Activated CD4-positive, alpha-beta T cell treated with anti-CD3 and anti-CD28 coated beads for 36 hours (primary cell): ENCODE measurements at regions not wholly inside any gene's neighbourhood (a gene's known extent, or its start where the extent isn't known, plus 50 kb on each side); places are given as distances from the start of the nearest gene placed in this dataset.
"Not testable (repeated sequence)": the region's sequence is repeated elsewhere in the genome, so short reads cannot be mapped to it uniquely, and the experiment has no call there.

ENCODE experiments used
- ATAC-seq: fragments of 200-7000 bp; cut with Tn5 transposase; one replicate; pipeline ENCODE4 v1.10.0; 2021; ENCODE audit warnings: mild to moderate bottlenecking, moderate library complexity
- CTCF ChIA-PET: fragments of 350-600 bp; sonication (Branson Sonifier 250); formaldehyde crosslinking; loops from one replicate; lab custom pipeline; 2021; ENCODE audit warnings: antibody characterized with exemption; lab: Charles Lee
- POLR2A ChIA-PET: fragments of 350-600 bp; sonication (Branson Sonifier 250); formaldehyde crosslinking; loops from one replicate; lab custom pipeline; 2021; ENCODE audit warnings: antibody characterized with exemption, inconsistent platforms; lab: Charles Lee
- DNase-seq: peaks from one replicate; pipeline ENCODE4 v3.0.0-alpha.2; 2020
- H3K27ac Mint-ChIP-seq: one replicate; pipeline ENCODE4 v1.8.0; 2021; ENCODE audit warnings: mixed read lengths
- H3K27me3 Mint-ChIP-seq: one replicate; pipeline ENCODE4 v1.8.0; 2021; ENCODE audit warnings: mixed read lengths
- H3K36me3 Mint-ChIP-seq: one replicate; pipeline ENCODE4 v1.8.0; 2021; ENCODE audit warnings: low read depth, mixed read lengths
- H3K4me1 Mint-ChIP-seq: one replicate; pipeline ENCODE4 v1.8.0; 2021; ENCODE audit warnings: mixed read lengths
- H3K4me3 Mint-ChIP-seq: one replicate; pipeline ENCODE4 v1.8.0; 2021; ENCODE audit warnings: mild to moderate bottlenecking, moderate library complexity, mixed read lengths
- H3K9me3 Mint-ChIP-seq: one replicate; pipeline ENCODE4 v1.8.0; 2021; ENCODE audit warnings: low read depth, mixed read lengths
- intact Hi-C, 2 experiments: fragments of 100-400 bp; cut with DNase I in 1 of 2; cut with micrococcal nuclease in 1 of 2; formaldehyde crosslinking; loops; one replicate each; pipeline versions ENCODE4 v1.14.2 to v1.15.1; 2022 to 2024; cut with DNase I, micrococcal nuclease

- intact Hi-C loops: no loop called here
- DNase-seq: no peak
- ChIA-PET CTCF (interaction anchor here (1.5 kb wide), 1 partner anchor 10 kb away, joined by 4 read pairs; no protein-coding TSS in a partner anchor), POLR2A (no interaction called here)
- no peak overlapping the region for H3K4me3 Mint-ChIP-seq
- no peak for ATAC-seq
- H3K27ac Mint-ChIP-seq: no peak overlapping the region
- H3K9me3 Mint-ChIP-seq: no peaks in the 10 kb centered on the region
- H3K27me3 Mint-ChIP-seq: no peaks in the 10 kb centered on the region
- H3K36me3 Mint-ChIP-seq: no peaks in the 10 kb centered on the region
- no peaks in the 10 kb centered on the region for H3K4me1 Mint-ChIP-seq
Measured at GRCh38 chr2:201568217-201568820, 75.0 kb downstream of the TMEM237 start.

- ChIA-PET POLR2A (no interaction called here), CTCF (interaction anchor here (0.6 kb wide), 1 partner anchor 105 kb away, joined by 3 read pairs; no protein-coding TSS in a partner anchor)
- Mint-ChIP-seq H3K27ac (no peak overlapping the region), H3K4me1 (no peaks in the 10 kb centered on the region), H3K27me3 (no peaks in the 10 kb centered on the region), H3K4me3 (no peak overlapping the region), H3K36me3 (no peaks in the 10 kb centered on the region), H3K9me3 (no peaks in the 10 kb centered on the region)
- no peak for ATAC-seq
- DNase-seq: no peak
- intact Hi-C loops: no loop called here
Measured at GRCh38 chr2:201559067-201559710, 84.1 kb downstream of the TMEM237 start.

GRCh38 chr2:201558665-201559064 lies 84.6 kb downstream of the TMEM237 start:
- ATAC-seq: no peak
- H3K36me3 Mint-ChIP-seq: no peaks in the 10 kb centered on the region
- no peaks in the 10 kb centered on the region for H3K9me3 Mint-ChIP-seq

GRCh38 chr2:201558232-201558631 lies 85.1 kb downstream of the TMEM237 start:
- H3K9me3 Mint-ChIP-seq: no peaks in the 10 kb centered on the region
- no peaks in the 10 kb centered on the region for H3K27me3 Mint-ChIP-seq
- H3K4me3 Mint-ChIP-seq: no peak overlapping the region
- H3K36me3 Mint-ChIP-seq: no peaks in the 10 kb centered on the region
- H3K4me1 Mint-ChIP-seq: no peaks in the 10 kb centered on the region
- CTCF ChIA-PET: interaction anchor here (0.6 kb wide), 1 partner anchor 104 kb away, joined by 3 read pairs; no protein-coding TSS in a partner anchor
- intact Hi-C loops: no loop called here
- H3K27ac Mint-ChIP-seq: no peak overlapping the region
- ATAC-seq (no peak), DNase-seq (no peak)
- POLR2A ChIA-PET: no interaction called here

More at GRCh38 chr2:201558665-201559064, 84.6 kb downstream of the TMEM237 start:
- H3K27ac Mint-ChIP-seq: no peak overlapping the region
- H3K4me3 Mint-ChIP-seq: no peak overlapping the region
- H3K4me1 Mint-ChIP-seq: no peaks in the 10 kb centered on the region
- ChIA-PET POLR2A (no interaction called here), CTCF (interaction anchor here (0.6 kb wide), 1 partner anchor 104 kb away, joined by 3 read pairs; no protein-coding TSS in a partner anchor)
- DNase-seq: no peak
- intact Hi-C loops: no loop called here
- H3K27me3 Mint-ChIP-seq: no peaks in the 10 kb centered on the region

GRCh38 chr2:201551901-201552300 lies 91.4 kb downstream of the TMEM237 start:
- Mint-ChIP-seq H3K36me3 (no peaks in the 10 kb centered on the region), H3K4me3 (no peak overlapping the region), H3K9me3 (no peaks in the 10 kb centered on the region), H3K4me1 (no peaks in the 10 kb centered on the region), H3K27ac (no peak overlapping the region), H3K27me3 (no peaks in the 10 kb centered on the region)
- DNase-seq (no peak), ATAC-seq (no peak)
- ChIA-PET POLR2A (no interaction called here), CTCF (no interaction called here)
- intact Hi-C loops: no loop called here

GRCh38 chr2:201546576-201546975 lies 95.0 kb downstream of the STRADB start:
- ChIA-PET POLR2A (no interaction called here), CTCF (interaction anchor here (0.6 kb wide), 1 partner anchor 9 kb away, joined by 3 read pairs; no protein-coding TSS in a partner anchor)
- no peak for ATAC-seq
- DNase-seq: no peak
- H3K9me3 Mint-ChIP-seq: peaks cover 2% of the 10 kb centered on the region
- H3K27me3 Mint-ChIP-seq: peaks cover 2% of the 10 kb centered on the region
- H3K36me3 Mint-ChIP-seq: no peaks in the 10 kb centered on the region
- H3K4me3 Mint-ChIP-seq: no peak overlapping the region
- no peaks in the 10 kb centered on the region for H3K4me1 Mint-ChIP-seq
- intact Hi-C loops: no loop called here
- no peak overlapping the region for H3K27ac Mint-ChIP-seq

GRCh38 chr2:201542291-201542690 lies 90.8 kb downstream of the STRADB start:
- no peak overlapping the region for H3K4me3 Mint-ChIP-seq
- peaks cover 2% of the 10 kb centered on the region for H3K27me3 Mint-ChIP-seq
- no peaks in the 10 kb centered on the region for H3K4me1 Mint-ChIP-seq
- H3K9me3 Mint-ChIP-seq: peaks cover 2% of the 10 kb centered on the region
- no peak overlapping the region for H3K27ac Mint-ChIP-seq
- no peak for DNase-seq
- H3K36me3 Mint-ChIP-seq: no peaks in the 10 kb centered on the region
- POLR2A ChIA-PET: no interaction called here
- intact Hi-C loops: no loop called here
- CTCF ChIA-PET: no interaction called here
- ATAC-seq: no peak

GRCh38 chr2:201539271-201539670 lies 87.7 kb downstream of the STRADB start:
- H3K27me3 Mint-ChIP-seq, ATAC-seq, DNase-seq, H3K4me3 Mint-ChIP-seq, H3K9me3 Mint-ChIP-seq, intact Hi-C loops, H3K4me1 Mint-ChIP-seq, CTCF ChIA-PET, POLR2A ChIA-PET, H3K36me3 Mint-ChIP-seq, H3K27ac Mint-ChIP-seq: not testable (repeated sequence)

GRCh38 chr2:201538025-201538424 lies 86.5 kb downstream of the STRADB start:
- H3K27ac Mint-ChIP-seq: no peak overlapping the region
- H3K9me3 Mint-ChIP-seq: peaks cover 9% of the 10 kb centered on the region
- no peaks in the 10 kb centered on the region for H3K36me3 Mint-ChIP-seq
- no peaks in the 10 kb centered on the region for H3K27me3 Mint-ChIP-seq
- ChIA-PET POLR2A (no interaction called here), CTCF (interaction anchor here (0.6 kb wide), 1 partner anchor 669 kb away, joined by 3 read pairs; no protein-coding TSS in a partner anchor)
- DNase-seq: no peak
- H3K4me3 Mint-ChIP-seq: no peak overlapping the region
- peaks cover 4% of the 10 kb centered on the region for H3K4me1 Mint-ChIP-seq
- ATAC-seq: no peak
- intact Hi-C loops: no loop called here

- no peak for ATAC-seq
- POLR2A ChIA-PET: no interaction called here
- no peak for DNase-seq
- intact Hi-C loops: no loop called here
- H3K36me3 Mint-ChIP-seq: no peaks in the 10 kb centered on the region
- H3K4me3 Mint-ChIP-seq: no peak overlapping the region
- peaks cover 16% of the 10 kb centered on the region for H3K4me1 Mint-ChIP-seq
- H3K27me3 Mint-ChIP-seq: no peaks in the 10 kb centered on the region
- CTCF ChIA-PET: interaction anchor here (0.8 kb wide), 1 partner anchor 10 kb away, joined by 3 read pairs; no protein-coding TSS in a partner anchor
- H3K27ac Mint-ChIP-seq: no peak overlapping the region
- H3K9me3 Mint-ChIP-seq: peaks cover 13% of the 10 kb centered on the region
Measured at GRCh38 chr2:201536754-201537153, 85.2 kb downstream of the STRADB start.

- Mint-ChIP-seq H3K4me3 (no peak overlapping the region), H3K4me1 (peaks cover 18% of the 10 kb centered on the region), H3K36me3 (no peaks in the 10 kb centered on the region), H3K27ac (no peak overlapping the region), H3K27me3 (no peaks in the 10 kb centered on the region), H3K9me3 (peaks cover 15% of the 10 kb centered on the region)
- ATAC-seq: no peak
- intact Hi-C loops: no loop called here
- CTCF ChIA-PET: interaction anchor here (0.5 kb wide), 1 partner anchor 685 kb away, joined by 3 read pairs; no protein-coding TSS in a partner anchor
- POLR2A ChIA-PET: no interaction called here
- no peak for DNase-seq
Measured at GRCh38 chr2:201536046-201536445, 84.5 kb downstream of the STRADB start.
